ENCODE measurements at regions not wholly inside any gene's neighbourhood (a gene's known extent, or its start where the extent isn't known, plus 50 kb on each side); places are given as distances from the start of the nearest gene placed in this dataset.
A peak's percentile ranks its signal among the peaks of the same experiment; 100 is the strongest.

GRCh38 chr6:84424956-84425355 is 197.5 kb upstream of the CEP162 start:
- DNase-seq (ENCODE audit: low spot score) = no peak
- WGBS = 19% methylated on average over 4 of the region's 4 CpGs
- no peaks in the 10 kb centered on the region for H3K27me3 ChIP-seq (ENCODE audit: control insufficient read depth in 4 of 4, insufficient read depth in 4 of 4, low read length in 3 of 4)
- TF ChIP-seq YY1 (IDR thresholded peaks at IDR 0.05) = no peak
- TF ChIP-seq SP1 (IDR thresholded peaks at IDR 0.05) = no peak
- TF ChIP-seq HNF4G (IDR thresholded peaks at IDR 0.05) = no peak
- TF ChIP-seq REST (IDR thresholded peaks at IDR 0.05) = no peak
- no peak for TF ChIP-seq ATF3 (IDR thresholded peaks at IDR 0.05)
- no peak for TF ChIP-seq CTCF (IDR thresholded peaks at IDR 0.05; ENCODE audit: low read depth, low read length, missing input control)
- TF ChIP-seq JUND (IDR thresholded peaks at IDR 0.05) = no peak
- no peak for TF ChIP-seq MAX (IDR thresholded peaks at IDR 0.05)
- peaks cover 3 to 32% (median 26%) of the 10 kb centered on the region in 4 donors for H3K4me1 ChIP-seq (ENCODE audit: control insufficient read depth in 4 of 4, insufficient read depth in 4 of 4, low read length in 3 of 4)
- no peak overlapping the region for H3K4me3 ChIP-seq (ENCODE audit: low read depth in 1 of 3, low read length in 3 of 3)
- H3K27ac ChIP-seq (ENCODE audit: low read depth in 1 of 2, low read length in 2 of 2) = no peak overlapping the region
- no peaks in the 10 kb centered on the region for H3K9me3 ChIP-seq (ENCODE audit: control insufficient read depth in 4 of 4, low read length in 3 of 4)
- H3K36me3 ChIP-seq (ENCODE audit: control insufficient read depth in 4 of 4, insufficient read depth in 3 of 4, low read depth in 1 of 4, low read length in 3 of 4) = no peaks in the 10 kb centered on the region
- no peak overlapping the region for H3K9ac ChIP-seq (ENCODE audit: low read depth in 1 of 2, low read length in 2 of 2)

GRCh38 chr6:84422380-84422968 is 195.0 kb upstream of the CEP162 start:
- DNase-seq (ENCODE audit: low spot score) = peak; percentile 73
- Histone ChIP-seq H3K4me1 (ENCODE audit: control insufficient read depth in 4 of 4, insufficient read depth in 4 of 4, low read length in 3 of 4) (peaks cover 3 to 29% (median 23%) of the 10 kb centered on the region in 4 donors), H3K36me3 (ENCODE audit: control insufficient read depth in 4 of 4, insufficient read depth in 3 of 4, low read depth in 1 of 4, low read length in 3 of 4) (no peaks in the 10 kb centered on the region), H3K27ac (ENCODE audit: low read depth in 1 of 2, low read length in 2 of 2) (no peak overlapping the region), H3K4me3 (ENCODE audit: low read depth in 1 of 3, low read length in 3 of 3) (peak overlapping the region in 1 of 3 donors; percentile 20), H3K9ac (ENCODE audit: low read depth in 1 of 2, low read length in 2 of 2) (no peak overlapping the region), H3K27me3 (ENCODE audit: control insufficient read depth in 4 of 4, insufficient read depth in 4 of 4, low read length in 3 of 4) (no peaks in the 10 kb centered on the region), H3K9me3 (ENCODE audit: control insufficient read depth in 4 of 4, low read length in 3 of 4) (no peaks in the 10 kb centered on the region)
- 16% methylated on average over 13 of the region's 13 CpGs for WGBS
- no peak for TF ChIP-seq NR2F2 (IDR thresholded peaks at IDR 0.05)
- TF ChIP-seq FOXA2 (IDR thresholded peaks at IDR 0.05) = no peak
- TF ChIP-seq CTCF (IDR thresholded peaks at IDR 0.05; ENCODE audit: low read depth, low read length, missing input control) = peak; percentile 89
- TF ChIP-seq ZBTB33 (IDR thresholded peaks at IDR 0.05) = no peak
- TF ChIP-seq MAX (IDR thresholded peaks at IDR 0.05) = no peak
- TF ChIP-seq EGR1 (IDR thresholded peaks at IDR 0.05; ENCODE audit: low read depth in 2 of 2) = no peak
- TF ChIP-seq FOXA1 (IDR thresholded peaks at IDR 0.05) = no peak
- no peak for TF ChIP-seq ATF3 (IDR thresholded peaks at IDR 0.05)
- TF ChIP-seq HNF4A (conservative IDR thresholded peaks at IDR 0.05) = peak in 1 of 2 donors; percentile 17
- no peak for TF ChIP-seq JUND (IDR thresholded peaks at IDR 0.05)
- TF ChIP-seq YY1 (IDR thresholded peaks at IDR 0.05) = no peak
- peak in 1 of 2 donors; percentile 20 for TF ChIP-seq RXRA (IDR thresholded peaks at IDR 0.05)
- no peak for TF ChIP-seq SP1 (IDR thresholded peaks at IDR 0.05)
- no peak for TF ChIP-seq TAF1 (conservative IDR thresholded peaks at IDR 0.05)
- peak; percentile 88 to 96 for TF ChIP-seq RAD21 (IDR thresholded peaks at IDR 0.05)
- no peak for TF ChIP-seq GABPA (IDR thresholded peaks at IDR 0.05 in 1 of 2, conservative IDR thresholded peaks at IDR 0.05 in 1 of 2)

Data from liver (tissue), 8 donors.